Smooth muscle cell (in vitro differentiated cells): ENCODE measurements at regions not wholly inside any gene's neighbourhood (a gene's known extent, or its start where the extent isn't known, plus 50 kb on each side); places are given as distances from the start of the nearest gene placed in this dataset.

ENCODE experiments used
- DNase-seq: peaks from one replicate; lab custom pipeline; 2025; ENCODE audit not compliant: unreplicated experiment; lab: John Stamatoyannopoulos, UW
- H2AFZ ChIP-seq: fragments of 200-600 bp; sonication (generic); 2 replicates; pipeline ENCODE4 v1.6.0; 2016; ENCODE audit warnings: antibody characterized with exemption, low read depth, mild to moderate bottlenecking
- H3F3A ChIP-seq: fragments of 200-600 bp; sonication (generic); 2 replicates; pipeline ENCODE4 v1.6.0; 2017; ENCODE audit warnings: antibody characterized with exemption, low read depth
- H3K27ac ChIP-seq: fragments of 200-600 bp; sonication (generic); 2 replicates; pipeline ENCODE4 v1.5.1; 2016; ENCODE audit warnings: low read depth, mild to moderate bottlenecking
- H3K27me3 ChIP-seq: fragments of 200-600 bp; sonication (generic); 2 replicates; pipeline ENCODE4 v1.6.1; 2016; ENCODE audit warnings: low read depth, mild to moderate bottlenecking
- H3K36me3 ChIP-seq: fragments of 200-600 bp; sonication (generic); 2 replicates; pipeline ENCODE4 v1.5.1; 2016; ENCODE audit warnings: low read depth
- H3K4me1 ChIP-seq: fragments of 200-600 bp; sonication (generic); 2 replicates; pipeline ENCODE4 v1.5.1; 2016; ENCODE audit warnings: low read depth
- H3K4me2 ChIP-seq: fragments of 200-600 bp; sonication (generic); 2 replicates; pipeline ENCODE4 v1.6.0; 2016; ENCODE audit warnings: mild to moderate bottlenecking
- H3K4me3 ChIP-seq: fragments of 200-600 bp; sonication (generic); 2 replicates; pipeline ENCODE4 v1.5.1; 2016; ENCODE audit warnings: mild to moderate bottlenecking
- H3K79me2 ChIP-seq: fragments of 200-600 bp; sonication (generic); 2 replicates; pipeline ENCODE4 v1.6.0; 2016; ENCODE audit warnings: low read depth, mild to moderate bottlenecking
- H3K9ac ChIP-seq: fragments of 200-600 bp; sonication (generic); 2 replicates; pipeline ENCODE4 v1.6.0; 2016; ENCODE audit warnings: low read depth
- H3K9me3 ChIP-seq: fragments of 200-600 bp; sonication (generic); replicated peaks from 2 replicates; pipeline ENCODE4 v1.5.1; 2016; ENCODE audit warnings: low read depth
- H4K20me1 ChIP-seq: fragments of 200-600 bp; sonication (generic); 2 replicates; pipeline ENCODE4 v1.6.0; 2016; ENCODE audit warnings: low read depth
- WGBS: methylation state at CpG from one replicate; pipeline ENCODE4 v1.1.7; 2016; ENCODE audit warnings: low lambda C conversion rate; 5-methylcytosine and 5-hydroxymethylcytosine counted together
- TF ChIP-seq, protein P1 (sequence below): fragments of 200-600 bp; sonication (generic); IDR thresholded peaks from 2 replicates; pipeline ENCODE4 v1.5.1; 2017; ENCODE audit warnings: borderline replicate concordance, mild to moderate bottlenecking, antibody characterized with exemption; ENCODE audit not compliant: insufficient read depth, poor library complexity, severe bottlenecking

DNA sequence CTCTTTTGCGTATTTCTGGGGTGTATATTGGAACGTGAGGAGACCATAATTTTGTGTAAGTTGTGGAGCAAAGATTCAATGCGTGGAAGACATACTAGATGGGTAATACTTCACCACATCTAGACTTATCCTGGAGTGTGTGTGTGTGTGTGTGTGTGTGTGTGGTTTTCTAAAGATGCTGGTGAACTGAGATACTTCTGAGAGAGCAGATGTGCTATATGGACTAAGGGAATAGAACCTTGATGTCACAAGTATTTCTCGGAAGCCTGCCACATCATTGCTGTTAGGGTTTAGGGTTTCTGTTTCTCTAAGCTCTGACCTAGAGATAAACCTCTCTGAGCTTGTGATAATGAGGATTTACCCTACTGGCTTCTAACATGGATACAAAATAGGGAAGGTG, 138.8 kb downstream of the DACT1 start:
- H3K4me1 ChIP-seq = peaks cover 27% of the 10 kb centered on the region
- no peaks in the 10 kb centered on the region for H3K27me3 ChIP-seq
- H3K9ac ChIP-seq = no peak overlapping the region
- H3K4me3 ChIP-seq = no peak overlapping the region
- no peaks in the 10 kb centered on the region for H3K79me2 ChIP-seq
- H3K27ac ChIP-seq = no peak overlapping the region
- H3K9me3 ChIP-seq = no peaks in the 10 kb centered on the region
- TF ChIP-seq, protein P1, sequence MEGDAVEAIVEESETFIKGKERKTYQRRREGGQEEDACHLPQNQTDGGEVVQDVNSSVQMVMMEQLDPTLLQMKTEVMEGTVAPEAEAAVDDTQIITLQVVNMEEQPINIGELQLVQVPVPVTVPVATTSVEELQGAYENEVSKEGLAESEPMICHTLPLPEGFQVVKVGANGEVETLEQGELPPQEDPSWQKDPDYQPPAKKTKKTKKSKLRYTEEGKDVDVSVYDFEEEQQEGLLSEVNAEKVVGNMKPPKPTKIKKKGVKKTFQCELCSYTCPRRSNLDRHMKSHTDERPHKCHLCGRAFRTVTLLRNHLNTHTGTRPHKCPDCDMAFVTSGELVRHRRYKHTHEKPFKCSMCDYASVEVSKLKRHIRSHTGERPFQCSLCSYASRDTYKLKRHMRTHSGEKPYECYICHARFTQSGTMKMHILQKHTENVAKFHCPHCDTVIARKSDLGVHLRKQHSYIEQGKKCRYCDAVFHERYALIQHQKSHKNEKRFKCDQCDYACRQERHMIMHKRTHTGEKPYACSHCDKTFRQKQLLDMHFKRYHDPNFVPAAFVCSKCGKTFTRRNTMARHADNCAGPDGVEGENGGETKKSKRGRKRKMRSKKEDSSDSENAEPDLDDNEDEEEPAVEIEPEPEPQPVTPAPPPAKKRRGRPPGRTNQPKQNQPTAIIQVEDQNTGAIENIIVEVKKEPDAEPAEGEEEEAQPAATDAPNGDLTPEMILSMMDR = no peak
- no peak for DNase-seq
- no peaks in the 10 kb centered on the region for H4K20me1 ChIP-seq
- 83% methylated on average over 4 of the region's 4 CpGs for WGBS
- H3K4me2 ChIP-seq = no peak overlapping the region
- H3K36me3 ChIP-seq = no peaks in the 10 kb centered on the region
- no peak overlapping the region for H2AFZ ChIP-seq
- H3F3A ChIP-seq = peaks cover 5% of the 10 kb centered on the region

DNA sequence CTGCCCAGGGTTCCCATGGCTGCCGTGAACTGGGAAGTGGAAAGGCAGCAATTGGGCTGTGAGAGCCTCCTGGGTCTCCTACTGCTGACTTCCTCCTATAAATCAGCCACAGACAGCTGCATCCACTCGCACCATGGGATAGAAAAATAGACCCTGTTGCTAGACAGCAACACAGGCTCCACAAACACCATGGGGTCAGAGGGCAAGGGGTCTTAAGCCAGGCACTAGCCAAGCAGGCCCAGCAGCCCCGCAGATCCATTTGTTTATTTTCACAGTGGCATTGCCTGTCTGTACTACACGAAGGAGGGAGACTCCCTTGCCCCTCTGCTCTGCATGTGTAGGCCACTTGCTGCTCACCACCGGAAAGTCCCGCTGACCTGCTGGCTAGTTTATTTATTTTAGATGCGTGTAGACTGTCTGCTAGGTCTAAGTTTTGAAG, 139.8 kb downstream of the DACT1 start:
- peaks cover 20% of the 10 kb centered on the region for H3K4me1 ChIP-seq
- H3K4me3 ChIP-seq = no peak overlapping the region
- peaks cover 5% of the 10 kb centered on the region for H3F3A ChIP-seq
- no peak overlapping the region for H2AFZ ChIP-seq
- no peak overlapping the region for H3K9ac ChIP-seq
- no peaks in the 10 kb centered on the region for H3K27me3 ChIP-seq
- H3K4me2 ChIP-seq = no peak overlapping the region
- H3K79me2 ChIP-seq = no peaks in the 10 kb centered on the region
- no peaks in the 10 kb centered on the region for H3K36me3 ChIP-seq
- WGBS = 27% methylated on average over 7 of the region's 7 CpGs
- no peak overlapping the region for H3K27ac ChIP-seq
- TF ChIP-seq, protein P1 = no peak
- DNase-seq = no peak
- no peaks in the 10 kb centered on the region for H3K9me3 ChIP-seq
- H4K20me1 ChIP-seq = no peaks in the 10 kb centered on the region

DNA sequence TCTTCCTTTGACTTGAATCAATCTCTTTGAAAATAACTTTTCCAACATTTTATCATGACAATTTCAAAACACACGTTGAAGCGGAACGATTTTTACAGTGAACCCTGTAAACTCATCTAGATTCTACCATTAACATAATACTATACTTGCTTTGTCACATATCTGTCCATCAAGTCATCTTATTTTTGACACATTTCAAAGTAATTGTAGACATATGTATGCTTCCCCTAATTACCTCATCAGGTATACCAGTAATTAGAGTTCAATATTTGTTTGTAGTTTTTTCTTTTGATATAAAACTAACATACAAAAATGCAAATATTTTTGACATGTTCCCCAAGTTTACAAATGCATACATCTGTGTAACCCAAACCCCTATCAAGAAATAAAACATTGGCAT, 140.4 kb downstream of the DACT1 start:
- H3K4me1 ChIP-seq = peaks cover 15% of the 10 kb centered on the region
- H3K4me3 ChIP-seq = no peak overlapping the region
- H3K27ac ChIP-seq = no peak overlapping the region
- no peaks in the 10 kb centered on the region for H3K36me3 ChIP-seq
- TF ChIP-seq, protein P1 = no peak
- no peak overlapping the region for H3K4me2 ChIP-seq
- no peaks in the 10 kb centered on the region for H4K20me1 ChIP-seq
- H2AFZ ChIP-seq = no peak overlapping the region
- no peaks in the 10 kb centered on the region for H3K79me2 ChIP-seq
- peaks cover 5% of the 10 kb centered on the region for H3F3A ChIP-seq
- WGBS = 97% methylated on average over 3 of the region's 3 CpGs
- no peaks in the 10 kb centered on the region for H3K27me3 ChIP-seq
- no peaks in the 10 kb centered on the region for H3K9me3 ChIP-seq
- no peak for DNase-seq
- H3K9ac ChIP-seq = no peak overlapping the region

DNA sequence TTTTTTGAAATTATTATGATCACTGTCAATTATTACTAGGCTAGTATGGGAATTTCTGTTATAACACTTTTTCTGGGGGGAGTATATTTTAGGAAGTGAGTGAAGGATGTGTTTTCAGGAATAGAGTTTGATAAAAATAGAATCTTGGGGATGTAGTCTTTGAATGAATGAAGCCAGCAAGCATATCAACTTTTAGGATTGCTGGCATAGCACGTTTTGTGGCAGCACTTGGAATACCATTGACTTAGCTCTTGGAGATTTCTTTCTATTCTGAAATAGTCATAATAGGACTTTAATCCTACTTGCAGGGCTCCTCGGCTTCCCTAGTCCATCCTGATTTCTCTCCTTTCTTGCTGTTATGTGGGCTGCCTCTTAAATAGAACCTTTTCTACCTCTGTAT, 141.6 kb downstream of the DACT1 start:
- no peak overlapping the region for H3K9ac ChIP-seq
- H3K27ac ChIP-seq = no peak overlapping the region
- H2AFZ ChIP-seq = no peak overlapping the region
- H3F3A ChIP-seq = peaks cover 1% of the 10 kb centered on the region
- H3K4me2 ChIP-seq = no peak overlapping the region
- H4K20me1 ChIP-seq = no peaks in the 10 kb centered on the region
- no peaks in the 10 kb centered on the region for H3K79me2 ChIP-seq
- peaks cover 4% of the 10 kb centered on the region for H3K4me1 ChIP-seq
- H3K27me3 ChIP-seq = no peaks in the 10 kb centered on the region
- TF ChIP-seq, protein P1 = no peak
- WGBS = 65% methylated on average over 2 of the region's 2 CpGs
- DNase-seq = no peak
- H3K4me3 ChIP-seq = no peak overlapping the region
- H3K36me3 ChIP-seq = no peaks in the 10 kb centered on the region
- H3K9me3 ChIP-seq = no peaks in the 10 kb centered on the region
